ENCODE measurements at regions not wholly inside any gene's neighbourhood (a gene's known extent, or its start where the extent isn't known, plus 50 kb on each side); places are given as distances from the start of the nearest gene placed in this dataset.

DNA sequence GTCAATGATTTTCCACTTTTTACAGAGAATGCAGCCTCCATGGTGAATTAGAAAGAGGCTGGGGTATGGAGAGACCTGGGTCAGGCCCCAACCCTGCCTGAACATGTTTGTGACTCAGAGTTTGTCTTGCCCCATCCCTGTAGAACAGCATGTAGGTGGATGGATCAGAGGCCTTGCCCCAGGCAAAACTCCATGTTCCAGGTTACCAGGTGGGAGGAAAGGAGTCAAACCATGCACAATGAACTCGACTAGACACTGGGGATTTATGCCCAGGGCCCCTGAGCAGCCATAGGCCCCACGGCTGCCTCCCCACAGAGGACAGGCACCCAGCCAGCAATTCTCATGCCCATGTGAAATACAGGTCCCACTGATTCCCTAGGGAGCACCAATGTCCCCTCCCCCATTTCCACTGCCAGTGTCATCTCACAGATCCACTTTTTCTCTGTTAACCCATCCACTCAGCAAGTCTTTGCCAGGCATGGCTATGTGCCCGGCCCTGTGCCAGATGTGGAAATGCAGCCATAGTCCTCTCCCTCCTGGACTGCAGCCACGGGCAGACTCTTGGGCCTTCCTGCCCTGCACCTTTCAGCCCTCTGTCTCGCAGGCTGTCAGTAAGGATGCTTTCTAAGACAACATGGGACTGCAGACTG, 737.8 kb upstream of the HS6ST1 start:
- no peak overlapping the region for H3K4me3 ChIP-seq (ENCODE audit: low read depth in 1 of 2, low read length in 2 of 2)
- H3K27ac ChIP-seq (ENCODE audit: low read depth, low read length), result no peak overlapping the region
- no peaks in the 10 kb centered on the region for H3K36me3 ChIP-seq (ENCODE audit: insufficient read depth, low read length)
- no peak overlapping the region for H3K9ac ChIP-seq (ENCODE audit: low read length)
- no peaks in the 10 kb centered on the region for H3K9me3 ChIP-seq (ENCODE audit: low read length)
- no peaks in the 10 kb centered on the region for H3K27me3 ChIP-seq (ENCODE audit: control insufficient read depth in 1 of 2, insufficient read depth in 2 of 2, low read length in 2 of 2)
- H3K4me1 ChIP-seq (ENCODE audit: insufficient read depth, low read length), result no peaks in the 10 kb centered on the region

DNA sequence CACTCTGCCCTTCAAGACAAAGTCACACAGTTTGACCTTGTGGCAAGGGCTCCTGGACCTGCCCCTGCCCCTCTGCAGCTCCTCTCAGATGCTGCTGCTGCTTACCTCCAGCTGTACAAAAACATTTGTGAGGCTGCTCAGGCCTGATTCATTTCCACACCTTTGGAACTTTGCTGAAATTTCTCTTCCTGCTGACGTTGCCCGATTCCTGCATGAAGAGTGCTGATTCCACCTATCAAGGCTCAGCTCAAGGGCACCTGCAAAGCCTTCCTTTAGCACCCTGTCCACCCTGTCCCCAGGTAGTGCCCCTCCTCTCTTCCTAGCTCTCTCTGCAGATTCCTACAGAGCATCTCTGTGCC, 738.3 kb upstream of the HS6ST1 start:
- no peaks in the 10 kb centered on the region for H3K27me3 ChIP-seq (ENCODE audit: control insufficient read depth in 1 of 2, insufficient read depth in 2 of 2, low read length in 2 of 2)
- H3K9ac ChIP-seq (ENCODE audit: low read length), result no peak overlapping the region
- H3K4me3 ChIP-seq (ENCODE audit: low read depth in 1 of 2, low read length in 2 of 2), result no peak overlapping the region
- no peak overlapping the region for H3K27ac ChIP-seq (ENCODE audit: low read depth, low read length)
- H3K4me1 ChIP-seq (ENCODE audit: insufficient read depth, low read length), result no peaks in the 10 kb centered on the region
- no peaks in the 10 kb centered on the region for H3K36me3 ChIP-seq (ENCODE audit: insufficient read depth, low read length)
- H3K9me3 ChIP-seq (ENCODE audit: low read length), result no peaks in the 10 kb centered on the region

DNA sequence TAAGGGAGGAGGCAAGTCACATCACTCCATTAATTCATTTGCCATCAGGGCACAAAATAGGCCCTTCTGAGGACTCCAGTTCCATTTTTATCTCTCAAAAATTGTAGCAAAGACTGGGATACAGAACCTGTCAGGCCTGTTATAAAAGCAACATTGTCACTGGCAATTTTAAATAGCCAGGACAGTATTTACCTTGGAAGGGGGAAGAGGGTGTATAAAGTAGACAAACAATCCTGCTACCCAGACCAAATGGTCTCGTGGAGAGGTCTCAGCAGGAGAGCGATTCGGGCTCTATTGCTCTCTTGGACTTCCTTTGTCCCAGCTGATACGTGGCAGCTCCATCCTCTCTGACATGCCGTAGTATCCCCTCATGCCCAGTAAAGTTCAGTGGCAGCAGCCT, 740.3 kb upstream of the HS6ST1 start:
- Histone ChIP-seq H3K9ac (ENCODE audit: low read length) (no peak overlapping the region), H3K36me3 (ENCODE audit: insufficient read depth, low read length) (no peaks in the 10 kb centered on the region), H3K4me3 (ENCODE audit: low read depth in 1 of 2, low read length in 2 of 2) (no peak overlapping the region), H3K27ac (ENCODE audit: low read depth, low read length) (no peak overlapping the region), H3K9me3 (ENCODE audit: low read length) (no peaks in the 10 kb centered on the region), H3K27me3 (ENCODE audit: control insufficient read depth in 1 of 2, insufficient read depth in 2 of 2, low read length in 2 of 2) (no peaks in the 10 kb centered on the region), H3K4me1 (ENCODE audit: insufficient read depth, low read length) (no peaks in the 10 kb centered on the region)

DNA sequence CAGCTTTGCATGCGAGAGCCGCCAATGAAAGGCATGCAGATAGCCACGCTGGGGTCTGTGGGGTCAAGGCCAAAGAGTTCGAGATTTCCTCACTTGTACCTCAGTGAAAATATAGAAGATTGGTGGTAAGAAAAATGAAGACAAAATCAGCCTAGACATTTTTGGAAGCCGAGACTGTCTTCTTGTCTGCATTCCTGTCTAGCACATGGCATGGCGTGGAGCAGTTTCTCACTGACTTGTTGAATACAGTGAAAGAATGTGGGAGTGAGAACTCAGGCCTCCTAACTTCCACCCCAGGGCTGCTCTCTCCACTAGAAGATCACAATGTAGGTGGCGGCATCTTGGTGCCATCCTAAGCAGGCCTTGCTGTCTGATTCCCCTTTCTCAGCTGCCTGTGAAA, 740.8 kb upstream of the HS6ST1 start:
- Histone ChIP-seq H3K9ac (ENCODE audit: low read length) (no peak overlapping the region), H3K36me3 (ENCODE audit: insufficient read depth, low read length) (no peaks in the 10 kb centered on the region), H3K9me3 (ENCODE audit: low read length) (no peaks in the 10 kb centered on the region), H3K4me1 (ENCODE audit: insufficient read depth, low read length) (no peaks in the 10 kb centered on the region), H3K27me3 (ENCODE audit: control insufficient read depth in 1 of 2, insufficient read depth in 2 of 2, low read length in 2 of 2) (no peaks in the 10 kb centered on the region), H3K27ac (ENCODE audit: low read depth, low read length) (no peak overlapping the region), H3K4me3 (ENCODE audit: low read depth in 1 of 2, low read length in 2 of 2) (no peak overlapping the region)

DNA sequence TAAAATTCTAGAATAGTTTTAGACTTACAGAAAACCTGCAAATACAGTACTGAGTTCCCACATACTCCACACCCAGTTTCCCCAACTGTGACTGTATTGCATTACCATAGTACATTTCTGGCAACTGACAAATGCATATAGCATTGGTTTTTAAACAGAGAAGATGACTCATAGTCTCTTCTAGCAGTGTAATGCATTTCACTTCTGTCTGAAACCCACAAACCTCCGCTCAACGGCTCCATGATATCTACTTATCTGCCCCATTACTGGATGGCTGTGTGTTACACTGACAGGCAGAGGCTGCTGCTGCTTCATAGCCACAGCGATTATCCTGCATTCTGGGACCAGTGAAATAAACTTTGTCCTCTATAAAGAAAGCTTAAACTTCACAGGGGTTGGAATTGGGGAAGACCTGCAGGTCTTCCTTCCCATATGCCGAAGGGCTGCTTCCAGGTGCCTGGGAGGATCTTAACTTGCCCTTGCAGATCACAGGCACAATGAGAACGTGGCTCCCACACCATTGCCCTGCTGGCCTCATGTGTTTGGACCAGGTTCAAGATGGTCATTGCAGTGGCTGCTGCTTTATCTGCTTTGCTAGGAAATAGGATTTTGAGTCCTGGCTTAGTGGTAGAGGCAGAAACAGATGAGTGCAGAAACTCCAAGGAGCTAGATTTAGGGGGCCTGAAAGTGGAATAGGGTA, 742.6 kb upstream of the HS6ST1 start:
- Histone ChIP-seq H3K27ac (ENCODE audit: low read depth, low read length) (no peak overlapping the region), H3K27me3 (ENCODE audit: control insufficient read depth in 1 of 2, insufficient read depth in 2 of 2, low read length in 2 of 2) (no peaks in the 10 kb centered on the region), H3K4me1 (ENCODE audit: insufficient read depth, low read length) (no peaks in the 10 kb centered on the region), H3K9me3 (ENCODE audit: low read length) (no peaks in the 10 kb centered on the region), H3K9ac (ENCODE audit: low read length) (no peak overlapping the region), H3K4me3 (ENCODE audit: low read depth in 1 of 2, low read length in 2 of 2) (no peak overlapping the region), H3K36me3 (ENCODE audit: insufficient read depth, low read length) (no peaks in the 10 kb centered on the region)

DNA sequence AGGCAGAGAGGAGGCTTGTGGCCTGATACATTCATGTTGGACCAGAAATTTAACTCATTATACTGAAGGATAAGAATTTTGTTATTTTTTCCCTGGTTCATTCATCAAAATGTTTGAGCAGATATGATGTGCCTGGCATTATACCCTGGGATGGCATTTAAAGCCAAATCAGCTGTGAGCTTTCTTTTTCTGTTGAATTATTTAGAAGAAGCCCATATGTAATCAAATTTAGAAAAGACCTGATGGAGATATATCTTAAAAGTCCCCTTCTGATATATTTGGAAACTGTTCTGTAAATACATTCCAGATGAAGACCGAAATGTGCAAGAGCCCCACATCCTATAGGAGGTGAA, 743.1 kb upstream of the HS6ST1 start:
- no peak overlapping the region for H3K27ac ChIP-seq (ENCODE audit: low read depth, low read length)
- no peaks in the 10 kb centered on the region for H3K4me1 ChIP-seq (ENCODE audit: insufficient read depth, low read length)
- no peaks in the 10 kb centered on the region for H3K36me3 ChIP-seq (ENCODE audit: insufficient read depth, low read length)
- H3K9ac ChIP-seq (ENCODE audit: low read length), result no peak overlapping the region
- H3K27me3 ChIP-seq (ENCODE audit: control insufficient read depth in 1 of 2, insufficient read depth in 2 of 2, low read length in 2 of 2), result no peaks in the 10 kb centered on the region
- no peak overlapping the region for H3K4me3 ChIP-seq (ENCODE audit: low read depth in 1 of 2, low read length in 2 of 2)
- H3K9me3 ChIP-seq (ENCODE audit: low read length), result no peaks in the 10 kb centered on the region

DNA sequence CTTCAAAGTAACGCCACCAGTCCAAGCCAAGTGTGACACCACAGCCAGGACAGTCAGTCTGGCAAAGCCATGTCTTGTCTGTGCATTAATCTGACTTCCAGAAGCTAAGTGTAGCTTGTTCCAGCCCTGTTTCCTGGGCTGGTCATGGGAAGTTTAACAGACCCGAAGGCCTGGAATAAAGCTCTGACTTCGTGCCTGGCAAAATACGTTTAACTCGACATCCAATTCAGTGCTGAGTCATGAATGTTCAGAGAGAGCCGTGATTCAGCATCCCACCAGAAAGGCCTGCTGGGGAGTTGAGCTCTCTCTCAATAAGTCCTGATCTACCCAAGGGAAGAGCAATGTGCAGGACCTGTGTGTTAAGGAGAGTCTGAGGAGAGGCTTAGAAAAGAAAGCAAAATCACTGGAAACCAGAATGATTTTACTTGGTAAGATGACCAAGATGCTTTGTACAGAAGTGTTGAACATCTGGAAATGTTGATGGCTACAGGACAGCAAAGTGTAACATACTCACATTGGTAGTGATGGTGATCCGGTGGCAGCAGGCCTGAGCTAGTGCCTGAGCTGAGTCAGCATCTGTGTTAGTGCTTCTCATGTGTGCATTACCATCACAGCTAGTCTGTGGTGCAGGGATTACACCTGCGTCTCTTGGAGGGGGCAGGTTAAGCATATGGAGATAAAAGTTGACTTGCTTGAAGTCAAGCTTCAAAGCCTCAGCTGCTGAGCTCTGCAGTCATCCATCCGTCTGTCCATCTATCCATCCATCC, 743.7 kb upstream of the HS6ST1 start:
- Histone ChIP-seq H3K36me3 (ENCODE audit: insufficient read depth, low read length) (no peaks in the 10 kb centered on the region), H3K9ac (ENCODE audit: low read length) (no peak overlapping the region), H3K27me3 (ENCODE audit: control insufficient read depth in 1 of 2, insufficient read depth in 2 of 2, low read length in 2 of 2) (no peaks in the 10 kb centered on the region), H3K4me3 (ENCODE audit: low read depth in 1 of 2, low read length in 2 of 2) (no peak overlapping the region), H3K4me1 (ENCODE audit: insufficient read depth, low read length) (no peaks in the 10 kb centered on the region), H3K9me3 (ENCODE audit: low read length) (no peaks in the 10 kb centered on the region), H3K27ac (ENCODE audit: low read depth, low read length) (no peak overlapping the region)

DNA sequence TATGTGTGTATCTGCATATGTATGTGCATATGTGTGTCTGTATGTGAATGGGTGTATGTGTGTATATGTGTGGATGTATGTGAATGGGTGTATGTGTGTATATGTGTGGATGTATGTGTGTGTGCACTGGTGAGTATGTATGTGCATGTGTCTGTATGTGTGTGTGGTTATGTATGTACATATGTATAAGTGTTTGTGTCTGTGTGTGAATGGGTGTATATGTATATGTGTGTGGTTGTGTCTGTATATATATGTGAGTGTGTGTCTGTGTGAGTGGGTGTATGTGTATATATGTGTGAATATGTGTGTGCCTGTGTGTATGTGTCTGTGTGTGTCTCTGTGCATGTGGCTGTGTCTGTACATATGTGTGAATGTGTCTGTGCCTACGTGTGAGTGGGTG, 748.4 kb upstream of the HS6ST1 start:
- no peak overlapping the region for H3K4me3 ChIP-seq (ENCODE audit: low read depth in 1 of 2, low read length in 2 of 2)
- H3K9ac ChIP-seq (ENCODE audit: low read length), result no peak overlapping the region
- H3K4me1 ChIP-seq (ENCODE audit: insufficient read depth, low read length), result no peaks in the 10 kb centered on the region
- no peaks in the 10 kb centered on the region for H3K9me3 ChIP-seq (ENCODE audit: low read length)
- no peaks in the 10 kb centered on the region for H3K27me3 ChIP-seq (ENCODE audit: control insufficient read depth in 1 of 2, insufficient read depth in 2 of 2, low read length in 2 of 2)
- no peaks in the 10 kb centered on the region for H3K36me3 ChIP-seq (ENCODE audit: insufficient read depth, low read length)
- H3K27ac ChIP-seq (ENCODE audit: low read depth, low read length), result no peak overlapping the region

DNA sequence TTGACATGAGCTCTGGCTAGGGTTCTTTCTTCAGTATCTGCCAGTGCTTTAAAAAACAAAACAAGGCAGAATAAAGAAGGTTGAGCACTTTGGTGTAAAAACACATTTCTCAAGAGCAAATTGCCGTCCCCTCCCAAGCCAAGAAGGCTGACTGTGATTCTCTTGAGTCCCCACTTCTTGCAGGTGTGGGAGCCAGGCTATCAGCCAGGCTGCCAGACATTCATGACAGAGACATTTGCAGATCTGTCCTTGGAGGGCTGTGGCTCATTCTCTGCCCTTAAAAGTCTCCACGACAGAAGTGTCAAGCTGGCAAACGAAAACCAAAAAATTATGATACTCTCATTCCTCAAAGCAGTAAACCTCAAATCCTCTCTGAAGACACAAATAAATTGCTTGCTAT, 749.3 kb upstream of the HS6ST1 start:
- Histone ChIP-seq H3K4me1 (ENCODE audit: insufficient read depth, low read length) (no peaks in the 10 kb centered on the region), H3K27ac (ENCODE audit: low read depth, low read length) (no peak overlapping the region), H3K9ac (ENCODE audit: low read length) (no peak overlapping the region), H3K9me3 (ENCODE audit: low read length) (no peaks in the 10 kb centered on the region), H3K36me3 (ENCODE audit: insufficient read depth, low read length) (no peaks in the 10 kb centered on the region), H3K27me3 (ENCODE audit: control insufficient read depth in 1 of 2, insufficient read depth in 2 of 2, low read length in 2 of 2) (no peaks in the 10 kb centered on the region), H3K4me3 (ENCODE audit: low read depth in 1 of 2, low read length in 2 of 2) (no peak overlapping the region)

DNA sequence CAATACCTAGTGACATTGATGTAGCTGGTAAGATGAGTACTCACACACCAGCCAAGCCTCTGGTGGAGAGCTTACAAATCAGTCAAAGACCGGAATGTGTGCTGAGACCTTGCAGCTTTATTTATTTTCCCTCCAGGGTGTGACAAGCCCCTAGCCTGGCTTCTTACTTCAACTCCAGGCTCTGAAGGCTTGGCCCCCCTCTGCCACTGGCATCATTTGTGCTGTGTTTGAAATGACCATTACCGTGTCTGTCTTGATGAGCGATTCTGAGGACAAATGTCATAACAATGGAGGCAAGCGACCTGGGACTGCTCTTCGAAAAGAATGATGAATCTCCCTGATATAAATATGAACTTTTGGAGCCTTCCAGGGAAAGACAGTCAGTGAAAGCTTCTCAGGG, 749.9 kb upstream of the HS6ST1 start:
- H3K9ac ChIP-seq (ENCODE audit: low read length), result no peak overlapping the region
- no peaks in the 10 kb centered on the region for H3K36me3 ChIP-seq (ENCODE audit: insufficient read depth, low read length)
- no peaks in the 10 kb centered on the region for H3K4me1 ChIP-seq (ENCODE audit: insufficient read depth, low read length)
- H3K27ac ChIP-seq (ENCODE audit: low read depth, low read length), result no peak overlapping the region
- no peaks in the 10 kb centered on the region for H3K27me3 ChIP-seq (ENCODE audit: control insufficient read depth in 1 of 2, insufficient read depth in 2 of 2, low read length in 2 of 2)
- H3K9me3 ChIP-seq (ENCODE audit: low read length), result no peaks in the 10 kb centered on the region
- H3K4me3 ChIP-seq (ENCODE audit: low read depth in 1 of 2, low read length in 2 of 2), result no peak overlapping the region

DNA sequence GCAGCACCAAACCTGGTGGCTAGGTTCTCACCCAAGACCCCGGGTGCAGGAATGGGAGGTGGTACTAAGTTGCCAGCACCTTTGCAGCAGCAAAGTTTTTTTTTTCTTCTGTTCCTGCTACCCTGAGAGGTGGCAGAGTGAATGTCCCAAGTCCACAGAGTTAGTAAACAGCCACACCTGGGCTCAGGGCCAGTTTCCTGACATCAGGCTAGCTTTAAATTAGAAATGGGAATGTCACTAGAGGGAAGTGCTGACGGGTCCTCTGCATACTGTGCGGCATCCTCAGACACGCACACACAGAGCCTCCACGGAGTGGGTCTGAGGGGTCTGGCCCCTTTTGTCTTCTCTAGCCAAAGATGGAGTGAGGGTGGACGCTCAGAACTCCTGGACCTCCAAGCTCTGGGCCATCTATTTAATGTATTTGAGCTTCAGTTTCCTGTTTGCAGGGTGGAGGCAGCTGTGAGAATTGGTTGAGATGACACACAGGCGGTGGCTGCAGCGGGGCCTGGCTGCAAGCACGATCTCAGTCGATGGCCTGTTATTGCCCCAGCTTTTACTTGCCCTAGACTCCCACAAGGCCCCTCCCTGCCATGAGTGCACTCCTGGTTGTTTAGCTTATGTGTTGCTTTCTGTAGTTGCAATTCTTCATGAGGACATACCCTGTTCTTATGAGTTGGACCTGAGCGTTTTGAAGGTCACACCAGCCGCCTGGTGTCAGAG, 751.4 kb upstream of the HS6ST1 start:
- Histone ChIP-seq H3K9ac (ENCODE audit: low read length) (no peak overlapping the region), H3K36me3 (ENCODE audit: insufficient read depth, low read length) (no peaks in the 10 kb centered on the region), H3K4me3 (ENCODE audit: low read depth in 1 of 2, low read length in 2 of 2) (no peak overlapping the region), H3K27ac (ENCODE audit: low read depth, low read length) (no peak overlapping the region), H3K4me1 (ENCODE audit: insufficient read depth, low read length) (no peaks in the 10 kb centered on the region), H3K9me3 (ENCODE audit: low read length) (no peaks in the 10 kb centered on the region), H3K27me3 (ENCODE audit: control insufficient read depth in 1 of 2, insufficient read depth in 2 of 2, low read length in 2 of 2) (no peaks in the 10 kb centered on the region)

All from muscle layer of colon (tissue), 2 donors.